ENCODE measurements at regions not wholly inside any gene's neighbourhood (a gene's known extent, or its start where the extent isn't known, plus 50 kb on each side); places are given as distances from the start of the nearest gene placed in this dataset.

GRCh38 chr4:179116011-179116410 lies 1673.8 kb upstream of the AGA start:
- Histone ChIP-seq H4K8ac (ENCODE audit: low read depth in 2 of 2, low read length in 2 of 2) (no peak overlapping the region), H2AK5ac (ENCODE audit: low read depth, low read length) (no peak overlapping the region), H3K4me1 (ENCODE audit: control insufficient read depth, insufficient read depth, low read length) (no peaks in the 10 kb centered on the region; the same call in 1 of the 2 replicates), H3K56ac (ENCODE audit: extremely low read depth, insufficient read depth, low read length) (no peak overlapping the region), H3K4me3 (ENCODE audit: insufficient read depth, low read depth, low read length) (no peak overlapping the region), H2BK15ac (ENCODE audit: low read depth, low read length) (no peak overlapping the region), H3K4me2 (ENCODE audit: low read depth, low read length) (no peak overlapping the region), H3K79me1 (ENCODE audit: low read depth in 1 of 2, low read length in 2 of 2) (no peaks in the 10 kb centered on the region), H3K9me1 (ENCODE audit: insufficient read depth, low read length) (no peaks in the 10 kb centered on the region), H3K14ac (replicated peaks; ENCODE audit: low read depth, low read length) (no peak overlapping the region), H3K36me3 (ENCODE audit: control insufficient read depth, insufficient read depth, low read length) (no peaks in the 10 kb centered on the region), H3K4ac (ENCODE audit: low read depth, low read length) (no peak overlapping the region), H2AFZ (replicated peaks; ENCODE audit: low read length, poor library complexity) (no peak overlapping the region), H2BK5ac (ENCODE audit: low read depth, low read length, poor library complexity, severe bottlenecking) (no peak overlapping the region), H3K18ac (ENCODE audit: low read depth, low read length) (no peak overlapping the region), H4K91ac (ENCODE audit: insufficient read depth, low read depth, low read length) (no peak overlapping the region), H4K5ac (ENCODE audit: low read depth, low read length) (no peak overlapping the region), H2AK9ac (replicated peaks; ENCODE audit: low read depth, low read length, poor library complexity) (no peak overlapping the region), H4K20me1 (ENCODE audit: insufficient read depth, low read length) (no peaks in the 10 kb centered on the region), H3K27me3 (ENCODE audit: control insufficient read depth, insufficient read depth, low read length) (no peaks in the 10 kb centered on the region), H2BK20ac (ENCODE audit: low read depth, low read length) (no peak overlapping the region), H3K23ac (ENCODE audit: low read depth, low read length) (no peak overlapping the region), H3K9me3 (ENCODE audit: control insufficient read depth, insufficient read depth, low read length) (no peaks in the 10 kb centered on the region), H2BK120ac (ENCODE audit: low read depth, low read length) (no peak overlapping the region), H3K27ac (ENCODE audit: insufficient read depth, low read length) (no peak overlapping the region), H3K9ac (ENCODE audit: low read depth, low read length) (no peak overlapping the region)
- POLR2A ChIA-PET (ENCODE audit: unreplicated experiment), result no interaction called here
- intact Hi-C loops (cut with micrococcal nuclease) (no loop called here), dilution Hi-C loops (cut with HindIII; ENCODE audit: low sequenced_read_pairs, unreplicated experiment) (no loop called here), in situ Hi-C loops (cut with MboI; ENCODE audit: low sequenced_read_pairs) (no loop called here)
- no CpG with 5 or more reads among the region's 2 CpGs for WGBS, 2 experiments (ENCODE audit: extremely low coverage in 2 of 2, insufficient read length in 1 of 2)
- no peak for TF ChIP-seq MXI1 (IDR thresholded peaks at IDR 0.05; ENCODE audit: borderline replicate concordance, low read depth, low read length)
- DNase-seq (peak; percentile 22), ATAC-seq (ENCODE audit: low read depth) (no peak)
- no TSS peak for BruUV-seq (replicated peaks)
- CTCF ChIA-PET, result no interaction called here

Measured in IMR-90 (cell line).